ENCODE measurements at regions not wholly inside any gene's neighbourhood (a gene's known extent, or its start where the extent isn't known, plus 50 kb on each side); places are given as distances from the start of the nearest gene placed in this dataset.

GRCh38 chr1:192518700-192519099 lies 56.9 kb upstream of the RGS1 start:
- TF ChIP-seq POLR2A (IDR thresholded peaks at IDR 0.05) (no peak), CTCF (IDR thresholded peaks at IDR 0.05) (no peak), POLR2AphosphoS5 (IDR thresholded peaks at IDR 0.05) (no peak)

Measured in stomach (tissue), 4 donors.